Cardiac septum (tissue), 1 donor: ENCODE measurements at regions not wholly inside any gene's neighbourhood (a gene's known extent, or its start where the extent isn't known, plus 50 kb on each side); places are given as distances from the start of the nearest gene placed in this dataset.

Experiments
- DNase-seq: peaks from one replicate; pipeline ENCODE4 v3.0.0-alpha.2; 2020; ENCODE audit warnings: low spot score
- intact Hi-C: fragments of 100-400 bp; cut with DNase I; formaldehyde crosslinking; loops from one replicate; pipeline ENCODE4 v1.14.0; 2022
- donor health status: DM: no; HTN: no; CAD: no.

DNA sequence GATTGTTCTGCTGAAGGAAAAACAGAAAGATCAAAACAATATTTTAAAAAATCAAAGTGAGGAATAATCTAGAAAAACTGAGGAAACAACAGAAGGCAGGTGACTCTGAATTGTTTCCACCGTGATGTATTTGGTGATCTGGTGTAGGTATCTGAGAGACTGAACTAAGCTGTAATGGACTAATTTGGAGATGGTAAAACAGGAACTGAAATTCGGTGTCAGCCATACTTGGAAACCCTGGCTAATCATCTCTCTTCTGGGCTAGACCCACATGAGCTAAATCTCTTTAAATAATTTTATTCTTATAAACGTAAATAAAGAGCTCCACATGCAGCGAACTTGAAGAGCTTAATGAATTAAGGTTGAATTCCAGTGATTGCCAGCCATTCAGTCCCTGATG lies 1226.1 kb downstream of the NCAM2 start:
- intact Hi-C loops, result no loop called here
- DNase-seq, result no peak

DNA sequence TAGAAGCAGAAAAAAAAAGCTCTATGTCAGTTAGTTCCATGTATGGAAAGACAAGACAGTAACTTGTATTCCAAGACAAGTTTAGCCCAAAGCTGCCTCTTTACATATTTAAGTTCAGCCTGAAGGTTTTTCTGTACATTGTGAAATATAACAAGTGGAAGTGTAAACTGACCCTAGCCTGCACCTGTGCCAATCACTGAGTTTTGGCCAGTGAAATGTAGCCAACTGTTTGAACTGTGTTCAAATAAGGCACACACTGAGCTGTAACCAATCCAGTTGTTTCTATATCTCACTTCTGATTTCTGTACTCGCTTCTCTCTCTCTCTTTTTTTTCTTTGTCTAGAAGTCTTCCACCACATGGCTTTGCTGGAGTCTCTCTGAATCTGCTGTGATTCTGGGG lies 1227.1 kb downstream of the NCAM2 start:
- DNase-seq, result no peak
- intact Hi-C loops, result no loop called here

DNA sequence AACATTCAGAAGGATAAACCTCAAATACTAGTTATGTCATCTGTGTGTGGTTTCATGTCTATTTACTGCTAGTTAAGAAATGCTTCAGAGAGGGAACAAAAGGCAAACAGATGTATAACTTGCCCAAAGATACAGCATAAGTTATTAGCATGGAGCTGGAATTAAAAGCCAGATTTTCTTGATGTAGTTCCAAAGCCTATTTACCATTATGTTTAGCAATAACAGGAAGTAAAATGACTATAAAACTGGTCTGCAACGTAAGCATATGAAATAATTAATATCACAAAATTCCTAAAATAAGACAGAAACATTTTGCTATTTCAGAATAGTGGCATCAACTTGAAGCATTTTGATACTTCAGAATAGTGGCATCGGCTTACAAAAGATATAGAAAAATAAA lies 1232.8 kb downstream of the NCAM2 start:
- no peak for DNase-seq
- intact Hi-C loops, result no loop called here

DNA sequence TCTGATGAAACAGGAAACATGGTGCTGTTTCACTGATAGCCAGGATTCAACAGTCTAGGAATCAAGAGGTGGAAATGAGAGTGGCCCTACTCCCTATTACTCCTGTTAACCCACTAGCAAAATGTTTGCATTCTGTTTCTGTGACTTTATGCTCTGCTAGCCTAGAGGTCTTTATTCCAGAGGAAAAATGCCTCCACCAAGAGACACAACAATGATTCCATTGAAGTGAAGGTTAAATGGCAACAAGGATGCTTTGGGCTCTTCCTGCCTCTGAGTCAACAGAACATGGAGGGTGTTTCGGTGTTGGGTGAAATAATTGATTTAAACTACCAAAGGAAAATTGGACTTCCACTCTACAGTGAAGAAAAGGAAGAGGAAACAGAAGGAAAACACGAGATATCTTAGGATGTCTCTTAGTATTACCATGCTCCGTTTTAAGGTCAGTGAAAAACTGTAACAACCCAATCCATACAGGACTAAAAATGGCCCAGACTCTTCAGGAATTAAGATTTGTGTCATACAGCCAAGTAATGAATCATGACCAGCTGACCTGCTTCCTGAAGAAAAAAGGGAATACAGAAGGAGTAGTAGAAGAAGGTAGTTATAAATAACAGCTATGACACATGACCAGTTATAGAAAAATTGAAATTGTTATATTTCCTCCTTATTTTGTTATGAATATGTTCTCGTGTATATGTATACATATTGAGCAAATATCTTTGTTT lies 1237.8 kb downstream of the NCAM2 start:
- intact Hi-C loops, result no loop called here
- DNase-seq, result no peak

DNA sequence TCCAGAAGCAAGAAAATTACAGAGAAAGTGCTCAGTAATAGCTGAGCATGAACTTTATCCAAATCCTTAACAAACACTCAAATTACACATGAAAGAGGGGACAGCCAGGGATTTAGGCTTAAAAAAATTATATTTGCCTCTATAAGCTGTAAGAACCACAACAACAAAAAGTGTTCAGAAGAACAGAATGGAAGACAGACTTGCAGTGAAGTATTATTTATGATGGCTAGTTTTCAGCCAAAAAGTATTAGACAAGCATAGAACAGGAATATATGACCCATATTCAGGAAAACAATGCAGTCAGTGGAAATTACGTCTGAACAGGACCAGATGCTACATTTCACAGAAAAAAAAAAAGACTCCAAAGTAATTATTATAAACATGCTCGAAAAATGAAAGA lies 1246.3 kb downstream of the NCAM2 start:
- intact Hi-C loops, result no loop called here
- no peak for DNase-seq

DNA sequence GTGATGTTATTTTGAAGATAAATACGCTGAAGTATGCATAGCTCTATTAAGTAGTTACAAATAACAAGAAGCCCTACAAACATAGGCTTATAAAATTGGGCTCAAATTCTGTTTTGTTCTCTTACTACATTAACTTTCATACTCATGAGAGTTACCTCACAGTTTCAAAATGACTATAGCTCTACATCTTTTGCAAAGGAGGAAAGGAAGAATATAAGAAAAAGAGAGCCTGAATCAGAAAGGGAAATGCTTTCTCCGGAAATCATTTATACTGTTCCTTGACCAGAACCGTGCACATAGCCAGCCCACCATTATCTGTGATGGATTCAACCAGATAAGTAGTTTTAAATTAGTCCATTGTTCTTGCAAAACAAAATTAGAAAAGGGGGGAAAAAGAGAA lies 1252.1 kb downstream of the NCAM2 start:
- intact Hi-C loops, result no loop called here
- DNase-seq, result no peak

DNA sequence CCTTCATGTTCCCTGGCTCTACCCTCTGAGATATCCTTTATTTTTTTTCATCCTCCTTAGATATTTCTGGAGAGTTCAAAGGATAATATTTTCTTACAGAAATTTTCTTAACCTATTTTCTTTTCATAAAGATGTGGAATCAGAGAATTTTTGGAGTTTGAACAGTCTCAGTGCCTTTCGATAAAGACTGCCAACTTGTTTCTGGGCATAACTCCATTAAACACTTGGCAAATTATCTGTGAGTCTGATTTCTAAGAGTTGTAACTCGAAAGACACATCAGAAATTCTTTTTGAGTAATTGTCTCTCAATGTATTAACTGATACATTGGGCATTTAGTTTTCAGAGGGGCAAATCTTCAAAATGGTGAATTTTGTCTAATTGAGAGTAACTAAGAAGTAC lies 1255.6 kb downstream of the NCAM2 start:
- intact Hi-C loops, result no loop called here
- no peak for DNase-seq

DNA sequence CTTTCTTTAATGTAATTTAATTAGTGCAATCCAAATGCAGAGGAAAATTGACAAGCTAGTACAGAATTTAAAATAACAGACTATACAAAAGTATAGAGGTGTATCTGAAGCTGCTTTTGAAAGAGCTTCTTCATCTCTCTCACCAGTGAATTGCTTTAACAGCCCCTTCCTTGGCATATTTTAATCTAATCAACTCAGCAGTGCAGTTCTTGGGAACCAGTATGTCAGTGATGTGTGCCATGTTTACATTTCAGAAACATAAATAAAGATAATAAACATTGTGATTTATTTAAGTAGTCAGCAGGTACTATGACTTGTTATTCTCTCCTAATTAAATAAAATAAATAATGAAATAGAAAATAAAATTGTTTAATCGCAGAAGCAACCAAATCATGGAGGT lies 1260.6 kb downstream of the NCAM2 start:
- intact Hi-C loops, result no loop called here
- DNase-seq, result no peak

DNA sequence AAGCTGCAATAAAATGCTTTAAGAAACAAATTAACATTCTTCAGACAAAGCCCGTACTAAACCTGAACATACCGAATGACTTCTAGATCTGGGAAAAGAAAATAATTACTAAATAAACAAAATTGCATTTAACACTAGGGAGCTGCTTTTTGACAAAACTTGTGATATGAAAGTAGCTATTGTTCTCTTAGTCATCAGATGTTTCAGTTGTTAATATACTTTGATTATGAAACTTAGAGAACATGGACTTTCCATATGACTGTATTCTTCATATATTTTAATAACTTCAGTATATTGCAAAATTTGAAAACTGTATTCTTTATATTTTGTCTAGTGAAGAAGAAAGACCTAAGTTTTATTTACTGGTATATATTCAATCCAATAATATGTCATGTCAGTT lies 1262.1 kb downstream of the NCAM2 start:
- intact Hi-C loops, result no loop called here
- DNase-seq, result no peak

DNA sequence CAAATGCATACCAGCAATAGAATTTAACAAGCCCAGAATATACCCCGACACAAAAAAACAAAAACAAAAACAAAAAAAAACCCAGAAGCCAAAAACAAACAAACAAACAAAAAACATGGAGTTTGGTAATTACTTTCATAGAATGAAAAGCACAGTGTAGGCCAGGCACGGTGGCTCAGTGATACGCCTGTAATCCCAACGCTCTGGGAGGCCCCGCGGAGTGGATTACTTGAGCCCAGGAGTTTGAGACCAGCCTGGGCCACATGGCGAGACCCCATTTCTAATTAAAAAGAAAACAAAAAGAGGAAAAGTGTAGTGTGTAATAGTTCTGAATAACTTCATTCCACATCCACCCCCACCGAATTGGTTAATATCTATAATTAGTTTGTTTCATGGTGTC lies 1265.7 kb downstream of the NCAM2 start:
- intact Hi-C loops, result no loop called here
- DNase-seq, result no peak

DNA sequence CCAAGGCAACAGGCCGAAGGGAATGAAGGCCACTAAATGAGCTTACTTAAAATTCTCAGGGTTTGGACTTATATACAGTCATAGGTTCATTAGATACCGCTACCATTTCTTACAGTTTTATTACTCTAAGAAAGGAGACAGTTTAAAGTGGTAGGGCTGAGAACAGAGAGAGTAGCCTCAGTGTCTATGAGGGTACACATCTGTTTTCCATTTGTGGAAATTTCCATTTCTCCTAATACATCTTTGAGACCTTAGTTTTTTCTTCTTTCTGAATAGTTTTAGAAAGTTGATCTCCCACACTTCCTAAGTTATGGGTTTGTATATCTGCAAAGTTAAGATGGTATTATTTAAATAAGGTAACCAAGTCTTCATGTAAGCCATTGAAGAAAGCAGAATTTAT lies 1279.1 kb downstream of the NCAM2 start:
- intact Hi-C loops, result no loop called here

DNA sequence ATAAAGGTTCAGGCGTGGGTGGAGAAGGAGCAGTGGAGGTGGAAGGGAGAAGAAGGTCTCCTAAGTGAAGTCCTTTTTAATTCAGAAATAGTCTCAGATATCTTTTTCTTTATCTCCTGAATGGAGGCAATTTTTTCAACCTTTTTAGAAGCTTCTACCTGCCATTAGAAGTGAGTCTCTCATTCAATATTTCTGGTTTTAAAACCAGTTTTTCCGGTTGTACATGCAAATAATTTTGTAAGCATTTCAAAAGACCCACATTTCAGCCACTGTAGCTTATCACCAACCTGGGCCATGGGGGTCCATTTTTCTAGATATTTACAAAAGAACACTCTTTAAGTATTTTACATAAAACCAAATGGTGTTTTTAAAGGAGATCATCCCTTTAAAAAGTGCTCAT lies 1280.2 kb downstream of the NCAM2 start:
- DNase-seq, result no peak
- intact Hi-C loops, result no loop called here

More for the DNA sequence above, 1279.1 kb downstream of the NCAM2 start:
- DNase-seq, result no peak

DNA sequence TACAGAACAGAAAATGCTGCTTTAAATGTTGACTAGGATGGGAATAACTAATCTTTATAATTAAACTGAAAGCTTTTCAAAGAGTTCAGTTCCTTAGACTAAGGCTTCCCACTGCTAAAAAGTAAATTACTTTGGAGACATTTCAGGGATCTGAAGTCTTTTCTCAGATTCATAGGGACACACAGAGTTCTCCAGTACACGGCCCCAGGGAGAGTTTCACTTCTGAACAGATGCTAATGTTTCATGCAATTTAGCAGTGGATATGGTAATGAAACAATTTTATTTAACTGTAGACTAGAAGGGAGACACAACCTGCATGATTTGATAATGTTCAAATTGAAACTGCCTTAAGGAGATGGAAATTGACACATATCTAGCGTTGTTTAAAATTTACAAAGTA lies 1282.6 kb downstream of the NCAM2 start:
- intact Hi-C loops, result no loop called here
- DNase-seq, result no peak

DNA sequence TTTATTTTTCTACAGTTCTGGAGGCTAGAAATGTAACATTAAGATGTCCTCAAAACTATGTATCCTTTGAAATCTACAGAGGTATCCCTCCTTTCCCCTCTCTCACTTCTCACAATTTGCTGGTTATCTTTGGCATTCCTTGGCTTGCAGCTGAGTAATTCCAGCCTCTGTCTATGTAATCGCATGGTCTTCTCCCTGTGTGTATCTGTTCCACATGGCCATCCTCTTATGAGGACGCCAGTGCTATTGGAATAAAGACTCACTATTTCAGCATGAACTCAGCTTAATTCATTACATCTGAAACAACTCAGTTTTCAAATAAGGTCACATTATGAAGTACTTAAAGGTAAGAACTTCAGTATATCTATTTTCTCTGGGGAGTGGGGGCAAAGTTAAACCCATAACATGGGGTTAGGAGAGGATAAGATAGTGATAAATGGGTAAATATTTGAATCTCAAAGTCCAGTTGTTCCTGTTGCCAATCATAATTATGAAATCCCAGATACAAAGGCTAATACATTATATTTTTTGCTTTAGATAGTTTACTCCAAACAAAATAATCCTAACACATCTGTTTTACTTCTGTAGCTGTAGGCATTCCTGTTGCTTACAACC lies 1290.8 kb downstream of the NCAM2 start:
- DNase-seq, result no peak
- intact Hi-C loops, result no loop called here

DNA sequence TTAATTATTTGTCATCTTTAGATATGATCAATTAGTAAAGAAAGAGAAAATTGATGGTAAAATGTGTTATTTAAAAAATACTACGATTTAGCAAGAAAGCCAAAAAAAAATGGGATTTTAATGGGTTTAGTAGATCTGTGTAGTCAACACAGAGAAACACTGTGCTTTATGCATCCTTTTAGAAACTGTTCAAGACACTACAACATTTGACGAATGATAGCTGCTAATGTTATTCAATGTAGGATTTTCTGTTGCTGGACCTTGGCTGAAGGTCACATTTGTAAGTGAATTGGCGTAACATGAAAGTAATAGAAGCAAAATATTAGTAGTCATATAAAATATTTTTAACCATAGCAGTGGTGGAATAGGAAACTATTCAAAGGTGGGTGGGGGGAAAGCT lies 1293.9 kb downstream of the NCAM2 start:
- intact Hi-C loops, result no loop called here

DNA sequence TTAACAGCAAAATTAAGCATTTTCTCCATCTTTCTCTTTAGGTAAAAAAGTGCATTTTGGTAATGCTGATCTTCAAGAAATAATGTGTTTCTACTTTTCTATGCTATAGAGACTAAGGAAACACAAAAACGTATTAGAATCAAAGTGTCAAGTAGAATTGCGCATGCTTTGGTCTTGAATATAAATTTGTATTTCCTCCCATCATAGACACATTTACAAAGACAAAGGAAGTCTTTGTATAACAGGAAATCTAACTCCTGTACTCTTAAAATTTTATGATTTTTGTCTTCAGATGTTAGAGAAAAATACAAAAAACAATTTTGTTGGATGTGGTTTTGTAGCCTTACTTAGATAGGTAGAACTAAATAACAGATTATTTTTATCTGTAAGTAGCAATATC lies 1299.4 kb downstream of the NCAM2 start:
- DNase-seq, result no peak

More for the DNA sequence above, 1293.9 kb downstream of the NCAM2 start:
- no peak for DNase-seq

DNA sequence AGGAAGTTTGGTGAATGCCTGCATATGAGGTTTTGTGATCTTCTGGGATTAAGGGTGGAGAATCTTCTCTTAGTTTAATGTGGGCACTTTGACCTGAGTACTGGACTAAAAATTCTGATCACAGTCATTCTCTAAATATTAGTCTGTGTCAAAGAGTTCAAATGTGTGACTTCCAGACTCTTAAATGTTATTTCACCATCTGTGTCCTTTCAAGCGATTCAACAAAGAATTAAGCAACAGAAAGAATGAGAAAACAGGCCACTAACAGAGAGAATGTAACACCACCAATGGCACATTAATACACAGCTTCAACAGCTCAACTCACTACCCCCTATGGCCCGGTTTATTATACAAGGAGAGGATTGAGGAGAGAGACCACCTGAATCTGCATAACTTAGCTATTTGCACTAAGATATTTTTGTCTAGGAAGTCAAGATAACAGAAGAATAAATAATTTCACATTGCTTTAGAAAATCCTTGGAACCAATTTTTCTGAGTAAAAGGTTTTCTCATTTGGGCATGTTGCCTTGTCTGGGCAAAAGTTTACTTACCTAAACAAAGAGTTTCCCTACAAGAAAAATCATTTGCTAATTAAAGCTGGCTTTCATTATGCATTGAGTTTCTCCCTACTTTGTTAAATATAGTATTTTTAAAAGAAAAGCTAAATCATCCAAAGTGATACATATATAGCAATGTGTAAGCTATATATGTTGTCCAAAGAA lies 1313.7 kb downstream of the NCAM2 start:
- intact Hi-C loops, result no loop called here
- DNase-seq, result no peak

More for the DNA sequence above, 1299.4 kb downstream of the NCAM2 start:
- intact Hi-C loops, result no loop called here

DNA sequence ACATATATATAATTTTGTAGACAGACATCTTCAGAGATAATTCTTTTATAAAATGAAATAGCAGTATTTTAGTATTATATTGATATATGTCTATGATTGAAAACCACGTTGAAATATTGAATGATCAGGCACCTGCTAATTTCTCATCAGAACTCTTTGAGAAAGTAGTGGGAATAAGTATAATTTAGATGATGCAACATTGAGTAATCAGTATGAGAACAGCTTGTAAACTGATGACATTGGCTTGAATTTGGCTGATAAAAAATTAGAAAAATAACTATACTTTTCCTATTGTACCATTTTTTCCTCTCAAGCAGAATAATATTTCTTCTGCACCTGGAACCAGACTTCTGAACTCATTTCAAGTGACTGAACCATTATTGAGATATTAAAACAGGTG lies 1316.8 kb downstream of the NCAM2 start:
- no peak for DNase-seq
- intact Hi-C loops, result no loop called here

DNA sequence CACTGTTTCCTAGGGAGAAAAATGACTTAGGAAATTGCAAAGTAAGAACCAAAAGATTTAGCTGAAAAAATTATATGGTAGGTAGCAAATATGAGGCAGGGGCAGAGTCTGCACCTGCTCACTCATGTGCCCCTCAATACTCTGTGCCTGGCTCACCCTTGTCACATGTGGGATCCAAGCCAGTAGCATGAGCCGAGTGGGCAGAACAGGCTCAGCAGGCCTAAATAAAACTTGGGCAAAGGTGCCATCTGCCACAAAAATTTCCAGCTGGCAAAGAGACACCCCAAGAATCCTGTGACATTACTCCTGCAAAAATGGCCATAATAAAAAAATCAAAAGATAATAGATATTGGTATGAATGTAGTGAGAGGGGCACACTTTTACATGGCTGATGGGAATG lies 1321.2 kb downstream of the NCAM2 start:
- intact Hi-C loops, result no loop called here
- DNase-seq, result no peak

DNA sequence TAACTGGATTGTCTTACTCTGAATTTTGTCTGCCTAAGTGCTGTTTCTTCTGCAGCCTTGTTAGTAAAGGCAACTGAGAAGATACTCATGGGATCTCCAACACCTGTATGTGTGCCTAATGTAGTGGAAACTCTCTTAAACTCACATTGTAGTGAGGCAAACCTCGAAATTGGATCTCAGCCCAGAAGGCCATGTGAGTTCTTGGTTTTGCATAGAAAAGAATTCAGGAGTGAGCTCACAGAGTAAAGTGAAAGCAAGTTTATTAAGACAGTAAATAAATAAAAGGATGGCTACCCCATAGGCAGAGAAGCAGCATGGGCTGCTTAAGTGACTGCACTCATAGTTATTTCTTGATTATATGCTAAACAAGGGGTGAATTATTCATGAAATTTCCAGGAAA lies 1344.7 kb downstream of the NCAM2 start:
- intact Hi-C loops, result no loop called here
- DNase-seq, result no peak

DNA sequence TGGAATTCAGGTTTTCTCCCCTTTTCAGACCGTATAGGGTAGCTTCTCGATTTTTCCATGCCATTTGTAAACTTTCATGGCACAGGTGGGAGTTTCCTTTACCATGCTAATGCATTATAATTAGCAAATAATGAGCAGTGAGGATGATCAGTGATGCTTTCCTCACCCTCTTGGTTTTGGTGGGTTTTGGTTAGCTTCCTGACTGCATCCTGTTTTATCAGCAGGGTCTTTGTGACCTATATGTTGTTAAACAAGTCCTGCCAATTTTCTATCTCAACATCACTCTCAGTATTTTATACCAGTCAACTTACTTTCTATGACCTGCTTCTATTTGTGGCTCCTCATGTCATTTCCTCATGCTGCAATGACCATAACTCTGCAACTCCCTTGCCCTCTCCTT lies 1345.1 kb downstream of the NCAM2 start:
- DNase-seq, result no peak
- intact Hi-C loops, result no loop called here
